ENCODE measurements at regions not wholly inside any gene's neighbourhood (a gene's known extent, or its start where the extent isn't known, plus 50 kb on each side); places are given as distances from the start of the nearest gene placed in this dataset.

GRCh38 chr4:53717064-53717549, 125.8 kb upstream of the LNX1 start:
- H3K27me3 Mint-ChIP-seq = peaks cover 15% of the 10 kb centered on the region
- no peak overlapping the region for H3K27ac Mint-ChIP-seq
- CTCF ChIA-PET = no interaction called here
- H3K4me3 Mint-ChIP-seq = no peak overlapping the region
- POLR2A ChIA-PET = no interaction called here
- H3K9me3 Mint-ChIP-seq = no peaks in the 10 kb centered on the region
- no peaks in the 10 kb centered on the region for H3K36me3 Mint-ChIP-seq (ENCODE audit: low read depth)
- H3K4me1 Mint-ChIP-seq = no peaks in the 10 kb centered on the region
- no peak for DNase-seq

- Mint-ChIP-seq H3K4me3 (no peak overlapping the region), H3K9me3 (no peaks in the 10 kb centered on the region), H3K27me3 (peaks cover 13% of the 10 kb centered on the region), H3K36me3 (ENCODE audit: low read depth) (no peaks in the 10 kb centered on the region), H3K27ac (no peak overlapping the region), H3K4me1 (no peaks in the 10 kb centered on the region)
- CTCF ChIA-PET = no interaction called here
- POLR2A ChIA-PET = no interaction called here
- DNase-seq = no peak
Measured at GRCh38 chr4:53716471-53717063, 125.3 kb upstream of the LNX1 start.

- Mint-ChIP-seq H3K4me3 (no peak overlapping the region), H3K36me3 (ENCODE audit: low read depth) (no peaks in the 10 kb centered on the region), H3K27ac (no peak overlapping the region), H3K9me3 (no peaks in the 10 kb centered on the region), H3K4me1 (no peaks in the 10 kb centered on the region), H3K27me3 (peaks cover 13% of the 10 kb centered on the region)
- CTCF ChIA-PET = no interaction called here
- POLR2A ChIA-PET = no interaction called here
- no peak for DNase-seq
Measured at GRCh38 chr4:53716011-53716410, 124.7 kb upstream of the LNX1 start.

- Mint-ChIP-seq H3K27me3 (peaks cover 13% of the 10 kb centered on the region), H3K27ac (no peak overlapping the region), H3K4me1 (no peaks in the 10 kb centered on the region), H3K4me3 (no peak overlapping the region), H3K36me3 (ENCODE audit: low read depth) (no peaks in the 10 kb centered on the region), H3K9me3 (no peaks in the 10 kb centered on the region)
- DNase-seq = no peak
- ChIA-PET POLR2A (no interaction called here), CTCF (no interaction called here)
Measured at GRCh38 chr4:53714236-53715140, 123.2 kb upstream of the LNX1 start.

GRCh38 chr4:53713767-53714166, 122.5 kb upstream of the LNX1 start:
- CTCF ChIA-PET = no interaction called here

GRCh38 chr4:53713296-53713695, 122.0 kb upstream of the LNX1 start:
- POLR2A ChIA-PET = no interaction called here
- Mint-ChIP-seq H3K4me3 (no peak overlapping the region), H3K9me3 (no peaks in the 10 kb centered on the region), H3K27ac (no peak overlapping the region), H3K36me3 (ENCODE audit: low read depth) (no peaks in the 10 kb centered on the region), H3K27me3 (peaks cover 10% of the 10 kb centered on the region), H3K4me1 (no peaks in the 10 kb centered on the region)
- CTCF ChIA-PET = no interaction called here
- no peak for DNase-seq

More at GRCh38 chr4:53713767-53714166, 122.5 kb upstream of the LNX1 start:
- POLR2A ChIA-PET = no interaction called here
- H3K27ac Mint-ChIP-seq = no peak overlapping the region
- DNase-seq = no peak
- no peaks in the 10 kb centered on the region for H3K9me3 Mint-ChIP-seq
- H3K4me1 Mint-ChIP-seq = no peaks in the 10 kb centered on the region
- peaks cover 10% of the 10 kb centered on the region for H3K27me3 Mint-ChIP-seq
- H3K4me3 Mint-ChIP-seq = no peak overlapping the region
- no peaks in the 10 kb centered on the region for H3K36me3 Mint-ChIP-seq (ENCODE audit: low read depth)

- Mint-ChIP-seq H3K9me3 (no peaks in the 10 kb centered on the region), H3K36me3 (ENCODE audit: low read depth) (no peaks in the 10 kb centered on the region), H3K27ac (no peak overlapping the region), H3K4me3 (no peak overlapping the region), H3K27me3 (peaks cover 10% of the 10 kb centered on the region), H3K4me1 (no peaks in the 10 kb centered on the region)
- ChIA-PET POLR2A (no interaction called here), CTCF (no interaction called here)
- no peak for DNase-seq
Measured at GRCh38 chr4:53712408-53713020, 121.2 kb upstream of the LNX1 start.

- no peaks in the 10 kb centered on the region for H3K36me3 Mint-ChIP-seq (ENCODE audit: low read depth)
- H3K27ac Mint-ChIP-seq = no peak overlapping the region
- peaks cover 9% of the 10 kb centered on the region for H3K27me3 Mint-ChIP-seq
- no peak overlapping the region for H3K4me3 Mint-ChIP-seq
- no peak for DNase-seq
- H3K4me1 Mint-ChIP-seq = no peaks in the 10 kb centered on the region
- ChIA-PET POLR2A (no interaction called here), CTCF (interaction anchor here (0.6 kb wide), 1 partner anchor 342 kb away, joined by 3 read pairs; no protein-coding TSS in a partner anchor)
- no peaks in the 10 kb centered on the region for H3K9me3 Mint-ChIP-seq
Measured at GRCh38 chr4:53711926-53712325, 120.6 kb upstream of the LNX1 start.

- POLR2A ChIA-PET = no interaction called here
- H3K27ac Mint-ChIP-seq = no peak overlapping the region
- H3K4me1 Mint-ChIP-seq = no peaks in the 10 kb centered on the region
Measured at GRCh38 chr4:53709693-53710092, 118.4 kb upstream of the LNX1 start.

GRCh38 chr4:53707491-53707890, 116.2 kb upstream of the LNX1 start:
- DNase-seq = no peak
- ChIA-PET CTCF (no interaction called here), POLR2A (no interaction called here)
- Mint-ChIP-seq H3K27ac (no peak overlapping the region), H3K27me3 (peaks cover 3% of the 10 kb centered on the region), H3K4me3 (no peak overlapping the region), H3K4me1 (peaks cover 10% of the 10 kb centered on the region), H3K9me3 (no peaks in the 10 kb centered on the region), H3K36me3 (ENCODE audit: low read depth) (no peaks in the 10 kb centered on the region)

More at GRCh38 chr4:53709693-53710092, 118.4 kb upstream of the LNX1 start:
- H3K27me3 Mint-ChIP-seq = peaks cover 5% of the 10 kb centered on the region
- CTCF ChIA-PET = interaction anchor here (0.6 kb wide), 1 partner anchor 11 kb away, joined by 3 read pairs; no protein-coding TSS in a partner anchor
- no peak for DNase-seq
- no peaks in the 10 kb centered on the region for H3K36me3 Mint-ChIP-seq (ENCODE audit: low read depth)
- H3K4me3 Mint-ChIP-seq = no peak overlapping the region
- H3K9me3 Mint-ChIP-seq = no peaks in the 10 kb centered on the region

- H3K4me3 Mint-ChIP-seq = no peak overlapping the region
- no peak overlapping the region for H3K27ac Mint-ChIP-seq
- no peaks in the 10 kb centered on the region for H3K36me3 Mint-ChIP-seq (ENCODE audit: low read depth)
- peaks cover 3% of the 10 kb centered on the region for H3K27me3 Mint-ChIP-seq
- H3K9me3 Mint-ChIP-seq = no peaks in the 10 kb centered on the region
- DNase-seq = no peak
- CTCF ChIA-PET = interaction anchor here (1.3 kb wide), 1 partner anchor 19 kb away, joined by 3 read pairs; no protein-coding TSS in a partner anchor
- POLR2A ChIA-PET = interaction anchor here (0.7 kb wide), 1 partner anchor 1070 kb away, joined by 3 read pairs; no protein-coding TSS in a partner anchor
- peaks cover 13% of the 10 kb centered on the region for H3K4me1 Mint-ChIP-seq
Measured at GRCh38 chr4:53706422-53707032, 115.2 kb upstream of the LNX1 start.

GRCh38 chr4:53705972-53706371, 114.7 kb upstream of the LNX1 start:
- peaks cover 3% of the 10 kb centered on the region for H3K27me3 Mint-ChIP-seq
- CTCF ChIA-PET = interaction anchor here (1.3 kb wide), 1 partner anchor 19 kb away, joined by 3 read pairs; no protein-coding TSS in a partner anchor

More at GRCh38 chr4:53705972-53706371, 114.7 kb upstream of the LNX1 start:
- Mint-ChIP-seq H3K9me3 (no peaks in the 10 kb centered on the region), H3K4me3 (no peak overlapping the region), H3K4me1 (peaks cover 13% of the 10 kb centered on the region), H3K36me3 (ENCODE audit: low read depth) (no peaks in the 10 kb centered on the region), H3K27ac (no peak overlapping the region)
- no peak for DNase-seq
- POLR2A ChIA-PET = interaction anchor here (0.7 kb wide), 1 partner anchor 1071 kb away, joined by 3 read pairs; no protein-coding TSS in a partner anchor
